Thoracic aorta (tissue), 2 donors: ENCODE measurements at regions not wholly inside any gene's neighbourhood (a gene's known extent, or its start where the extent isn't known, plus 50 kb on each side); places are given as distances from the start of the nearest gene placed in this dataset.

ENCODE experiments used
- ATAC-seq: fragments of 150-250 bp; one replicate; pipeline ENCODE4 v1.8.0; 2017; ENCODE audit warnings: low read depth; ENCODE audit not compliant: insufficient number of reproducible peaks, low FRiP score
- DNase-seq: peaks from one replicate; pipeline ENCODE4 v3.0.0-alpha.2; 2020; ENCODE audit warnings: low spot score
- H3K27ac ChIP-seq, 2 donors: fragments of 200-600 bp; sonication (generic); 1 replicate in 1 of 2; 2 replicates in 1 of 2; pipeline ENCODE4 v1.5.1; 2016; ENCODE audit warnings: mild to moderate bottlenecking in 2 of 2, moderate library complexity in 2 of 2
- H3K27me3 ChIP-seq: fragments of 200-600 bp; sonication (generic); replicated peaks from 2 replicates; pipeline ENCODE4 v1.6.0; 2016; ENCODE audit warnings: mild to moderate bottlenecking; ENCODE audit not compliant: insufficient read depth
- H3K36me3 ChIP-seq: fragments of 200-600 bp; sonication (generic); one replicate; pipeline ENCODE4 v1.5.1; 2016
- H3K4me1 ChIP-seq, 2 donors: fragments of 200-600 bp; sonication (generic); 1 replicate in 1 of 2; 2 replicates in 1 of 2; pipeline versions ENCODE4 v1.5.1 to v1.6.0; 2016; ENCODE audit warnings: low read depth in 2 of 2, mild to moderate bottlenecking in 1 of 2; ENCODE audit not compliant: control insufficient read depth in 1 of 2
- H3K4me3 ChIP-seq: fragments of 200-600 bp; sonication (generic); 2 replicates; pipeline ENCODE4 v1.5.1; 2016; ENCODE audit warnings: mild to moderate bottlenecking
- H3K9me3 ChIP-seq: fragments of 200-600 bp; sonication (generic); 2 replicates; pipeline ENCODE4 v1.5.1; 2016
- CTCF ChIP-seq: fragments of 200-600 bp; sonication (generic); IDR thresholded peaks from one replicate; pipeline ENCODE4 v1.5.1; 2019; ENCODE audit warnings: antibody characterized with exemption

GRCh38 chr10:59465088-59465487 is 102.7 kb upstream of the FAM13C start:
- no peak for ATAC-seq

GRCh38 chr10:59464483-59464882 is 102.1 kb upstream of the FAM13C start:
- no peak for DNase-seq
- Histone ChIP-seq H3K4me3 (no peak overlapping the region), H3K27ac (no peak overlapping the region), H3K27me3 (no peaks in the 10 kb centered on the region), H3K9me3 (no peaks in the 10 kb centered on the region), H3K36me3 (no peaks in the 10 kb centered on the region), H3K4me1 (peaks cover 0 to 7% of the 10 kb centered on the region in 2 donors)
- ATAC-seq = no peak
- TF ChIP-seq CTCF = no peak

More at GRCh38 chr10:59465088-59465487, 102.7 kb upstream of the FAM13C start:
- H3K27ac ChIP-seq = no peak overlapping the region
- H3K4me1 ChIP-seq = peaks cover 0 to 7% of the 10 kb centered on the region in 2 donors
- TF ChIP-seq CTCF = no peak
- H3K9me3 ChIP-seq = no peaks in the 10 kb centered on the region
- H3K4me3 ChIP-seq = no peak overlapping the region
- no peaks in the 10 kb centered on the region for H3K36me3 ChIP-seq
- H3K27me3 ChIP-seq = no peaks in the 10 kb centered on the region
- no peak for DNase-seq

GRCh38 chr10:59463909-59464308 is 101.6 kb upstream of the FAM13C start:
- H3K4me1 ChIP-seq = peaks cover 0 to 7% of the 10 kb centered on the region in 2 donors
- no peaks in the 10 kb centered on the region for H3K27me3 ChIP-seq
- TF ChIP-seq CTCF = no peak
- ATAC-seq (no peak), DNase-seq (no peak)
- H3K4me3 ChIP-seq = no peak overlapping the region
- H3K27ac ChIP-seq = no peak overlapping the region
- no peaks in the 10 kb centered on the region for H3K9me3 ChIP-seq
- H3K36me3 ChIP-seq = no peaks in the 10 kb centered on the region

- Histone ChIP-seq H3K27me3 (no peaks in the 10 kb centered on the region), H3K36me3 (no peaks in the 10 kb centered on the region), H3K4me3 (no peak overlapping the region), H3K27ac (no peak overlapping the region), H3K4me1 (peaks cover 0 to 7% of the 10 kb centered on the region in 2 donors), H3K9me3 (no peaks in the 10 kb centered on the region)
- DNase-seq = no peak
- TF ChIP-seq CTCF = no peak
- no peak for ATAC-seq
Measured at GRCh38 chr10:59460601-59461000, 98.3 kb upstream of the FAM13C start.

- Histone ChIP-seq H3K27ac (no peak overlapping the region), H3K9me3 (no peaks in the 10 kb centered on the region), H3K4me1 (peaks cover 0 to 5% of the 10 kb centered on the region in 2 donors), H3K4me3 (no peak overlapping the region), H3K27me3 (no peaks in the 10 kb centered on the region), H3K36me3 (no peaks in the 10 kb centered on the region)
- ATAC-seq (no peak), DNase-seq (no peak)
- TF ChIP-seq CTCF = no peak
Measured at GRCh38 chr10:59456199-59456598, 93.8 kb upstream of the FAM13C start.
